IMR-90 (cell line): ENCODE measurements at regions not wholly inside any gene's neighbourhood (a gene's known extent, or its start where the extent isn't known, plus 50 kb on each side); places are given as distances from the start of the nearest gene placed in this dataset.

Experiments
- ATAC-seq: fragments of 200-7000 bp; cut with Tn5 transposase; 2 replicates; pipeline ENCODE4 v1.9.1; 2020; ENCODE audit warnings: low read depth, mild to moderate bottlenecking, moderate library complexity
- BruUV-seq: library from RNA; stranded (reverse); fragments of 400-500 nt; replicated peaks from 2 replicates; lab custom pipeline; 2021; lab: Mats Ljungman, UMichigan
- CTCF ChIA-PET: fragments of 300-600 bp; formaldehyde crosslinking; extraction: SDS; loops from one replicate; lab custom pipeline; 2021; ENCODE audit warnings: antibody characterized with exemption; lab: Yijun Ruan, JAX
- POLR2A ChIA-PET: fragments of 300-600 bp; sonication (Branson Sonifier 250); formaldehyde crosslinking; loops from one replicate; lab custom pipeline; 2022; ENCODE audit warnings: antibody characterized with exemption; ENCODE audit not compliant: unreplicated experiment; lab: Charles Lee
- DNase-seq: peaks from one replicate; pipeline ENCODE4 v3.0.0; 2013
- H2AFZ ChIP-seq: replicated peaks from 2 replicates; pipeline ENCODE3; 2013; ENCODE audit warnings: low read length, mild to moderate bottlenecking; ENCODE audit not compliant: poor library complexity
- H2AK5ac ChIP-seq: 2 replicates; pipeline ENCODE4 v1.6.1; 2013; ENCODE audit warnings: low read depth, low read length, inconsistent platforms
- H2AK9ac ChIP-seq: replicated peaks from 2 replicates; pipeline ENCODE3; 2013; ENCODE audit warnings: mild to moderate bottlenecking, low read depth, low read length, moderate library complexity; ENCODE audit not compliant: poor library complexity
- H2BK120ac ChIP-seq: 2 replicates; pipeline ENCODE4 v1.6.1; 2013; ENCODE audit warnings: low read depth, low read length, inconsistent platforms
- H2BK15ac ChIP-seq: 3 replicates; pipeline ENCODE4 v1.6.1; 2013; ENCODE audit warnings: low read depth, low read length, inconsistent platforms
- H2BK20ac ChIP-seq: 2 replicates; pipeline ENCODE4 v1.6.1; 2013; ENCODE audit warnings: low read depth, mild to moderate bottlenecking, inconsistent platforms, low read length, moderate library complexity
- H2BK5ac ChIP-seq: 2 replicates; pipeline ENCODE4 v1.6.1; 2013; ENCODE audit warnings: mild to moderate bottlenecking, low read depth, low read length, inconsistent platforms; ENCODE audit not compliant: poor library complexity, severe bottlenecking
- H3K14ac ChIP-seq: replicated peaks from 2 replicates; pipeline ENCODE4 v1.6.1; 2013; ENCODE audit warnings: low read depth, low read length, inconsistent platforms
- H3K18ac ChIP-seq: 2 replicates; pipeline ENCODE4 v1.6.1; 2013; ENCODE audit warnings: low read depth, low read length, control low read depth
- H3K23ac ChIP-seq: 2 replicates; pipeline ENCODE4 v1.6.1; 2013; ENCODE audit warnings: low read depth, low read length, inconsistent platforms
- H3K27ac ChIP-seq: 2 replicates; pipeline ENCODE4 v1.5.1; 2013; ENCODE audit warnings: mild to moderate bottlenecking, control low read depth, low read length; ENCODE audit not compliant: insufficient read depth
- H3K27me3 ChIP-seq: 2 replicates; pipeline ENCODE4 v1.6.1; 2013; ENCODE audit warnings: low read length; ENCODE audit not compliant: control insufficient read depth, insufficient read depth
- H3K36me3 ChIP-seq: 2 replicates; pipeline ENCODE4 v1.6.1; 2013; ENCODE audit warnings: low read length, mixed read lengths; ENCODE audit not compliant: control insufficient read depth, insufficient read depth
- H3K4ac ChIP-seq: 2 replicates; pipeline ENCODE4 v1.6.1; 2013; ENCODE audit warnings: low read depth, low read length, inconsistent platforms
- H3K4me1 ChIP-seq: 2 replicates; pipeline ENCODE4 v1.6.1; 2013; ENCODE audit warnings: low read length, mixed read lengths; ENCODE audit not compliant: control insufficient read depth, insufficient read depth
- H3K4me2 ChIP-seq: 2 replicates; pipeline ENCODE4 v1.6.1; 2013; ENCODE audit warnings: low read depth, mild to moderate bottlenecking, control low read depth, low read length, moderate library complexity
- H3K4me3 ChIP-seq: 2 replicates; pipeline ENCODE4 v1.5.1; 2013; ENCODE audit warnings: low read depth, mild to moderate bottlenecking, control low read depth, low read length, moderate library complexity; ENCODE audit not compliant: insufficient read depth
- H3K56ac ChIP-seq: 2 replicates; pipeline ENCODE4 v1.6.1; 2013; ENCODE audit warnings: low read length, inconsistent platforms; ENCODE audit not compliant: insufficient read depth; ENCODE audit errors: extremely low read depth
- H3K79me1 ChIP-seq, 2 experiments: 2 replicates each; pipeline ENCODE4 v1.6.1; 2013; ENCODE audit warnings: low read length in 2 of 2, inconsistent platforms in 1 of 2, low read depth in 1 of 2
- H3K9ac ChIP-seq: 2 replicates; pipeline ENCODE4 v1.6.1; 2013; ENCODE audit warnings: low read depth, low read length, control low read depth
- H3K9me1 ChIP-seq: 2 replicates; pipeline ENCODE4 v1.6.1; 2013; ENCODE audit warnings: low read length, inconsistent platforms; ENCODE audit not compliant: insufficient read depth
- H3K9me3 ChIP-seq: 2 replicates; pipeline ENCODE4 v1.6.1; 2013; ENCODE audit warnings: low read length; ENCODE audit not compliant: control insufficient read depth, insufficient read depth
- H4K20me1 ChIP-seq: 2 replicates; pipeline ENCODE4 v1.6.1; 2013; ENCODE audit warnings: low read length, inconsistent platforms; ENCODE audit not compliant: insufficient read depth
- H4K5ac ChIP-seq: 2 replicates; pipeline ENCODE4 v1.6.1; 2013; ENCODE audit warnings: mild to moderate bottlenecking, low read depth, low read length, control low read depth
- H4K8ac ChIP-seq, 2 experiments: 2 replicates each; pipeline ENCODE4 v1.6.1; 2013; ENCODE audit warnings: low read depth in 2 of 2, low read length in 2 of 2, control low read depth in 1 of 2, inconsistent platforms in 1 of 2
- H4K91ac ChIP-seq: 2 replicates; pipeline ENCODE4 v1.6.1; 2013; ENCODE audit warnings: low read depth, low read length, inconsistent platforms; ENCODE audit not compliant: insufficient read depth
- CEBPB ChIP-seq: IDR thresholded peaks from 2 replicates; pipeline ENCODE4 v1.6.1; 2012; ENCODE audit warnings: low read depth, low read length, improper control_type of control experiment
- MAFK ChIP-seq: IDR thresholded peaks from 2 replicates; pipeline ENCODE4 v1.6.1; 2012; ENCODE audit warnings: low read depth, low read length, improper control_type of control experiment
- MAZ ChIP-seq: IDR thresholded peaks from 2 replicates; pipeline ENCODE4 v1.6.1; 2012; ENCODE audit warnings: low read depth, mild to moderate bottlenecking, low read length, improper control_type of control experiment, moderate library complexity, borderline replicate concordance
- RCOR1 ChIP-seq: IDR thresholded peaks from 2 replicates; pipeline ENCODE4 v1.6.1; 2012; ENCODE audit warnings: mild to moderate bottlenecking, low read length, improper control_type of control experiment; ENCODE audit not compliant: insufficient replicate concordance
- USF2 ChIP-seq: fragments of 150-350 bp; IDR thresholded peaks from 2 replicates; pipeline ENCODE4 v1.6.1; 2017; ENCODE audit warnings: mild to moderate bottlenecking, antibody characterized with exemption, low read length, low read depth
- WGBS, 2 experiments: methylation state at CpG; one replicate each; pipeline versions ENCODE4 v1.1.5 to v1.1.7; 2013; ENCODE audit warnings: missing lambda C conversion rate in 2 of 2; ENCODE audit not compliant: insufficient read length in 1 of 2; ENCODE audit errors: extremely low coverage in 2 of 2; 5-methylcytosine and 5-hydroxymethylcytosine counted together
- dilution Hi-C: fragments of 300-500 bp; cut with HindIII; formaldehyde crosslinking; loops from one replicate; pipeline ENCODE4 v1.14.3; 2018; ENCODE audit warnings: low sequenced_read_pairs; ENCODE audit not compliant: unreplicated experiment
- in situ Hi-C: fragments of 300-500 bp; cut with MboI; formaldehyde crosslinking; loops from 3 replicates; pipeline ENCODE4 v1.14.3; 2019; ENCODE audit warnings: low sequenced_read_pairs, inconsistent platforms, mixed read lengths
- intact Hi-C: fragments of 100-400 bp; cut with micrococcal nuclease; formaldehyde crosslinking; loops from 2 replicates; pipeline ENCODE4 v1.10.0; 2022

- Histone ChIP-seq H3K4me3 (no peak overlapping the region), H3K79me1 (no peaks in the 10 kb centered on the region), H4K20me1 (no peaks in the 10 kb centered on the region), H3K36me3 (no peaks in the 10 kb centered on the region), H3K4ac (no peak overlapping the region), H3K27ac (no peak overlapping the region), H2BK5ac (no peak overlapping the region), H3K9ac (no peak overlapping the region), H3K23ac (no peak overlapping the region), H4K91ac (no peak overlapping the region), H2AFZ (no peak overlapping the region), H3K18ac (no peak overlapping the region), H2BK20ac (no peak overlapping the region), H2BK120ac (no peak overlapping the region), H2AK5ac (no peak overlapping the region), H3K14ac (no peak overlapping the region), H3K4me2 (no peak overlapping the region), H3K27me3 (no peaks in the 10 kb centered on the region), H3K9me1 (no peaks in the 10 kb centered on the region), H4K8ac (no peak overlapping the region), H3K4me1 (no peaks in the 10 kb centered on the region), H2BK15ac (no peak overlapping the region), H2AK9ac (no peak overlapping the region), H3K56ac (no peak overlapping the region), H4K5ac (no peak overlapping the region), H3K9me3 (peaks cover 4% of the 10 kb centered on the region; the same call in 1 of the 2 replicates)
- no TSS peak for BruUV-seq
- in situ Hi-C loops (no loop called here), intact Hi-C loops (no loop called here), dilution Hi-C loops (no loop called here)
- DNase-seq: no peak
- ChIA-PET CTCF (no interaction called here), POLR2A (no interaction called here)
- ATAC-seq: no peak
- WGBS, 2 experiments: no CpG with 5 or more reads among the region's 1 CpG
- no peak for TF ChIP-seq USF2
- no peak for TF ChIP-seq MAFK
- TF ChIP-seq MAZ: no peak
- no peak for TF ChIP-seq CEBPB
- no peak for TF ChIP-seq RCOR1
These were observed 1925.9 kb upstream of the LRRTM1 start for GRCh38 chr2:82230406-82230805.
